ENCODE measurements at regions not wholly inside any gene's neighbourhood (a gene's known extent, or its start where the extent isn't known, plus 50 kb on each side); places are given as distances from the start of the nearest gene placed in this dataset.

GRCh38 chr3:167146911-167147310 is 233.2 kb downstream of the ZBBX start:
- TF ChIP-seq POLR2A (IDR thresholded peaks at IDR 0.05) (no peak), CTCF (IDR thresholded peaks at IDR 0.05) (no peak)

Data from vagina (tissue), 2 donors.